Right lobe of liver (tissue), 6 donors: ENCODE measurements at regions not wholly inside any gene's neighbourhood (a gene's known extent, or its start where the extent isn't known, plus 50 kb on each side); places are given as distances from the start of the nearest gene placed in this dataset.

Experiments used
- ATAC-seq, 4 donors: fragments of 200-7000 bp; cut with Tn5 transposase; one replicate each; pipeline ENCODE4 v1.9.1; 2020; ENCODE audit warnings: mild to moderate bottlenecking in 4 of 4, moderate library complexity in 4 of 4
- DNase-seq, 3 donors: peaks; one replicate each; pipeline ENCODE4 v3.0.0-alpha.2; 2020
- H3K27ac ChIP-seq, 3 donors: fragments of 200-600 bp; one replicate each; pipeline ENCODE4 v1.8.0; 2022
- H3K27me3 ChIP-seq, 2 donors: fragments of 200-600 bp; one replicate each; pipeline ENCODE4 v1.8.0; 2022
- H3K36me3 ChIP-seq, 4 donors: fragments of 200-600 bp; sonication (generic) in 1 of 4; one replicate each; pipeline versions ENCODE4 v1.5.1 to v1.8.0; 2017 to 2022; ENCODE audit warnings: control low read depth in 1 of 4
- H3K4me1 ChIP-seq, 4 donors: fragments of 200-600 bp; sonication (generic) in 1 of 4; one replicate each; pipeline versions ENCODE4 v1.5.1 to v1.8.0; 2017 to 2022; ENCODE audit warnings: control low read depth in 1 of 4
- H3K4me3 ChIP-seq, 3 donors: fragments of 200-600 bp; one replicate each; pipeline ENCODE4 v1.8.0; 2022
- H3K9me3 ChIP-seq, 4 donors: fragments of 200-600 bp; sonication (generic) in 1 of 4; one replicate each; pipeline versions ENCODE4 v1.5.1 to v1.8.0; 2017 to 2022; ENCODE audit warnings: control low read depth in 1 of 4
- POLR2A ChIP-seq: fragments of 450-650 bp; IDR thresholded peaks from one replicate; pipeline ENCODE4 v1.6.1; 2017; ENCODE audit warnings: antibody characterized with exemption, mild to moderate bottlenecking
- WGBS: methylation state at CpG from one replicate; pipeline ENCODE4 v1.1.6; 2018; ENCODE audit warnings: low coverage, low lambda C conversion rate; ENCODE audit not compliant: insufficient coverage; ENCODE audit errors: missing lambda C conversion rate; 5-methylcytosine and 5-hydroxymethylcytosine counted together
- intact Hi-C, 2 donors: fragments of 100-400 bp; cut with DNase I; formaldehyde crosslinking; loops; one replicate each; pipeline versions ENCODE4 v1.11.2 to v1.14.1; 2022
- TF ChIP-seq, protein P1 (sequence below), 4 donors: fragments of 200-600 bp in 3 of 4; fragments of 450-650 bp in 1 of 4; IDR thresholded peaks; one replicate each; pipeline versions ENCODE4 v1.5.1 to v1.8.0; 2016 to 2022; ENCODE audit warnings: antibody characterized with exemption in 4 of 4, mild to moderate bottlenecking in 2 of 4
- donor health status: DM: no; HTN: yes; CAD: no.
- donor health status: DM: no; HTN: no; CAD: no.
- donor health status: DM: no; HTN: no; CAD: no.
- donor health status: DM: no; HTN: yes; CAD: no.
- donor health status: DM: no; HTN: yes; CAD: no.

DNA sequence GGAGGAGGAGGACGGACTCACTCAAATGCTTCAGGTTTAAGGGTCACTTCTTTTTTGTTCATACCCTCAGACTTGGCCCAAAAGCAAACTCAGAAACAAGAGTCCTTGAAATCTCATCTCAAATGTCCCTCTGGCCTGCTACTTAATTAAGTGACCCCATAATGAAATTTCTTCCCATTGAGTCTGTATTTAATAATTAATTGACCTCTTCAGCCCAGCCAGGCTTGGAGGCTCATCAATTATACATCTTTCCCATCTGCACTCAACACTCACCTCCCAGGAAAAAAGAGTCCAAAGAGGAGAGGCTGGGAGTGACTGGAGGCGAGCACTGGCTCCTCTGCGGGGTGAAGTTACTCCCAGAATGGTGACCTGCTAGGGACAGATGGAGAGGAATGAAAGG is 90.5 kb upstream of the EYA2 start:
- H3K9me3 ChIP-seq, result no peaks in the 10 kb centered on the region
- H3K27ac ChIP-seq, result no peak overlapping the region
- 80% methylated on average over 2 of the region's 3 CpGs for WGBS
- no peak for TF ChIP-seq POLR2A
- TF ChIP-seq, protein P1, sequence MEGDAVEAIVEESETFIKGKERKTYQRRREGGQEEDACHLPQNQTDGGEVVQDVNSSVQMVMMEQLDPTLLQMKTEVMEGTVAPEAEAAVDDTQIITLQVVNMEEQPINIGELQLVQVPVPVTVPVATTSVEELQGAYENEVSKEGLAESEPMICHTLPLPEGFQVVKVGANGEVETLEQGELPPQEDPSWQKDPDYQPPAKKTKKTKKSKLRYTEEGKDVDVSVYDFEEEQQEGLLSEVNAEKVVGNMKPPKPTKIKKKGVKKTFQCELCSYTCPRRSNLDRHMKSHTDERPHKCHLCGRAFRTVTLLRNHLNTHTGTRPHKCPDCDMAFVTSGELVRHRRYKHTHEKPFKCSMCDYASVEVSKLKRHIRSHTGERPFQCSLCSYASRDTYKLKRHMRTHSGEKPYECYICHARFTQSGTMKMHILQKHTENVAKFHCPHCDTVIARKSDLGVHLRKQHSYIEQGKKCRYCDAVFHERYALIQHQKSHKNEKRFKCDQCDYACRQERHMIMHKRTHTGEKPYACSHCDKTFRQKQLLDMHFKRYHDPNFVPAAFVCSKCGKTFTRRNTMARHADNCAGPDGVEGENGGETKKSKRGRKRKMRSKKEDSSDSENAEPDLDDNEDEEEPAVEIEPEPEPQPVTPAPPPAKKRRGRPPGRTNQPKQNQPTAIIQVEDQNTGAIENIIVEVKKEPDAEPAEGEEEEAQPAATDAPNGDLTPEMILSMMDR (IDR thresholded peaks at IDR 0.05), result no peak
- H3K36me3 ChIP-seq, result no peaks in the 10 kb centered on the region
- H3K4me3 ChIP-seq, result no peak overlapping the region
- no peaks in the 10 kb centered on the region for H3K27me3 ChIP-seq
- DNase-seq (no peak), ATAC-seq (no peak)
- peaks cover 0 to 10% (median 2%) of the 10 kb centered on the region in 4 donors for H3K4me1 ChIP-seq
- intact Hi-C loops, result no loop called here

DNA sequence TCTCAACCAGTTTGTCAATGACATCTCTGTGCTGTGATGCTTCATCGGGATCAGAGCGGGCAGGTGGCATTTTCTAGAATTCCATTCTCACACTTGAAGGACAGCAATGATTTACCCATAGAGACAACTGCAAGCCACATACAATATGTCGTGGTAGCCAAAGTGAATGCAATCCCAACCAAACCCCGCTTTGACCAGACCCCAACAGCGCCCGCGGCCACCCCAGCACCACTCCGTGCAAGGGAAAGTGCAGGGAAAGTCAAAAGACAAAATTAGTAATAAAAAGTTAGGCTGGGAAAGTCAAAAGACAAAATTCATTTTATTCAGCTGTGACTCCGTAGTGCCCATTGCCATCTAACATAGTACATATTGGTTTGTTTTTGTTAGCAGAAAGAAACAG is 88.8 kb upstream of the EYA2 start:
- Histone ChIP-seq H3K4me1 (peaks cover 0 to 10% (median 2%) of the 10 kb centered on the region in 4 donors), H3K4me3 (no peak overlapping the region), H3K27me3 (no peaks in the 10 kb centered on the region), H3K9me3 (no peaks in the 10 kb centered on the region), H3K36me3 (no peaks in the 10 kb centered on the region), H3K27ac (no peak overlapping the region)
- 95% methylated on average over 9 of the region's 9 CpGs for WGBS
- TF ChIP-seq POLR2A, result no peak
- TF ChIP-seq, protein P1 (IDR thresholded peaks at IDR 0.05), result no peak
- intact Hi-C loops, result no loop called here
- no peak for ATAC-seq
- DNase-seq, result no peak

DNA sequence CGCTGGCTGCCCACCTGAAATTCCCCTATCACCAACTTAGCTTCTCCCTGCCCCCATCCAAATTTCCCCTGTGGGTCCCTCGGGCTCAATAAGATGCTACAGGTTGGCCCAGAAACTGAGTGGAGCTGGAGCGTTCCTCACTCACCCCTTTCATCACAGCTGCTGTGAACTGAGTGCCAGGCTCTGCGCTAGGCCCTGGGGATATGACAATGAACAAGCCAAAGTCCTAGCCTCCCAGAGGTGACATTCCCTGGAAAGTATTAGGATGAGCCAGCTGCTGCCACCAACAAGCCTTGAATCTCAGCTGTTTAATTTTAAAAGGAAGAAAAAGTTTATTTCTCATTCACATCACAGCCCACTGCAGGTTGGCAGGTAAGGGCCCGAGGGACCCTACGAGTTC is 86.6 kb upstream of the EYA2 start:
- intact Hi-C loops, result no loop called here
- WGBS, result 30% methylated on average over 4 of the region's 6 CpGs
- peak; percentile 13 to 56 (median 23) for ATAC-seq

DNA sequence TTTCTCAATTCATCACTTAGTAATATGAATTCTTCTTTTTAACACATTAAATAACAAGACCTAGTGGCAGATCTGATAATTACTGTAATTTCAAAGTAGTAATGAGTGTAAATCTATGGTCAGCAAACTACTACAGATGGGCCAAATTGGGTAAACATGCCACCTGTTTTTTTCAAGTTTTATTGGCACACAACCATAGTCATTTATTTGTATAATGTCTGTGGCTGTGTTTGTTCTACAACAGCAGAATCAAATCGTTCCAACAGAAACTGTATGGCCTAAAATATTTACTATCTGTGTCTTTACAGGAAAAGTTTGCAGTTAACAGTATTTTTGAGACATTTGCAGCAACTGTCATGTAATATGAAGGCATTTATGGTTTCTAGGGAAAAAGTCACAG is 86.1 kb upstream of the EYA2 start:
- DNase-seq, result no peak
- no peaks in the 10 kb centered on the region for H3K27me3 ChIP-seq
- no peak overlapping the region for H3K4me3 ChIP-seq
- intact Hi-C loops, result no loop called here
- H3K4me1 ChIP-seq, result peaks cover 0 to 10% (median 2%) of the 10 kb centered on the region in 4 donors
- no peaks in the 10 kb centered on the region for H3K9me3 ChIP-seq
- ATAC-seq, result peak; percentile 79 to 90 (median 86)
- H3K27ac ChIP-seq, result peak overlapping the region in 1 of 3 donors; percentile 70
- no peaks in the 10 kb centered on the region for H3K36me3 ChIP-seq
- WGBS, result 24% methylated on average over 1 of the region's 1 CpG
- TF ChIP-seq, protein P1 (IDR thresholded peaks at IDR 0.05), result no peak
- TF ChIP-seq POLR2A, result no peak

More for the DNA sequence above, 86.6 kb upstream of the EYA2 start:
- peaks cover 0 to 10% (median 2%) of the 10 kb centered on the region in 4 donors for H3K4me1 ChIP-seq
- H3K36me3 ChIP-seq, result no peaks in the 10 kb centered on the region
- H3K27me3 ChIP-seq, result no peaks in the 10 kb centered on the region
- no peak overlapping the region for H3K4me3 ChIP-seq
- no peak for DNase-seq
- TF ChIP-seq, protein P1 (IDR thresholded peaks at IDR 0.05), result no peak
- H3K27ac ChIP-seq, result no peak overlapping the region
- H3K9me3 ChIP-seq, result no peaks in the 10 kb centered on the region
